ENCODE measurements at regions not wholly inside any gene's neighbourhood (a gene's known extent, or its start where the extent isn't known, plus 50 kb on each side); places are given as distances from the start of the nearest gene placed in this dataset.

DNA sequence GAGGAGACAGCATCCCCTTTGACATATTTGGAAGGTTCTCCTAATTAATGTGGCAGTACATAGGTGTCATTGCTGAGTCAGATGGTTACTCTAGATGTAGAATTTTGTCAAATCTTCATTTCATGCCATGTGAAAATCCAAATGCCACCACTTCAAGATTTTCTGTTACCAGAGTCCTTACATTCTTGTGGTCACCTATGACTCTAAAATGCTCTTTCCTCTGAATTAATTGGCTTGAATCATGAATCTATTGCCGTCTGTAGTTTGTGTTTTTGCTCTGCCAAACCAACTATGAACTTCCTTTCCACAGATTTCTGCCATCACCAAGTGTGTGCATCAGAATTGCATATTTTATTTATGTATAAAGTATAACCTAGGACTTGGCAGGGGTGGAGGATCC, 269.4 kb upstream of the ZPLD1 start:
- no peaks in the 10 kb centered on the region for H3K9me3 ChIP-seq (ENCODE audit: low read depth)
- no peaks in the 10 kb centered on the region for H3K4me1 ChIP-seq (ENCODE audit: low read depth)
- DNase-seq (ENCODE audit: low read depth in 1 of 2, low spot score in 1 of 2), result peak in 1 of 2 donors; percentile 55
- no peak overlapping the region for H3K27ac ChIP-seq
- H3K36me3 ChIP-seq, result no peaks in the 10 kb centered on the region
- H3K27me3 ChIP-seq, result no peaks in the 10 kb centered on the region
- TF ChIP-seq, protein P1, sequence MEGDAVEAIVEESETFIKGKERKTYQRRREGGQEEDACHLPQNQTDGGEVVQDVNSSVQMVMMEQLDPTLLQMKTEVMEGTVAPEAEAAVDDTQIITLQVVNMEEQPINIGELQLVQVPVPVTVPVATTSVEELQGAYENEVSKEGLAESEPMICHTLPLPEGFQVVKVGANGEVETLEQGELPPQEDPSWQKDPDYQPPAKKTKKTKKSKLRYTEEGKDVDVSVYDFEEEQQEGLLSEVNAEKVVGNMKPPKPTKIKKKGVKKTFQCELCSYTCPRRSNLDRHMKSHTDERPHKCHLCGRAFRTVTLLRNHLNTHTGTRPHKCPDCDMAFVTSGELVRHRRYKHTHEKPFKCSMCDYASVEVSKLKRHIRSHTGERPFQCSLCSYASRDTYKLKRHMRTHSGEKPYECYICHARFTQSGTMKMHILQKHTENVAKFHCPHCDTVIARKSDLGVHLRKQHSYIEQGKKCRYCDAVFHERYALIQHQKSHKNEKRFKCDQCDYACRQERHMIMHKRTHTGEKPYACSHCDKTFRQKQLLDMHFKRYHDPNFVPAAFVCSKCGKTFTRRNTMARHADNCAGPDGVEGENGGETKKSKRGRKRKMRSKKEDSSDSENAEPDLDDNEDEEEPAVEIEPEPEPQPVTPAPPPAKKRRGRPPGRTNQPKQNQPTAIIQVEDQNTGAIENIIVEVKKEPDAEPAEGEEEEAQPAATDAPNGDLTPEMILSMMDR (IDR thresholded peaks at IDR 0.05; ENCODE audit: low read depth, low read length), result no peak
- no peak overlapping the region for H3K4me3 ChIP-seq

DNA sequence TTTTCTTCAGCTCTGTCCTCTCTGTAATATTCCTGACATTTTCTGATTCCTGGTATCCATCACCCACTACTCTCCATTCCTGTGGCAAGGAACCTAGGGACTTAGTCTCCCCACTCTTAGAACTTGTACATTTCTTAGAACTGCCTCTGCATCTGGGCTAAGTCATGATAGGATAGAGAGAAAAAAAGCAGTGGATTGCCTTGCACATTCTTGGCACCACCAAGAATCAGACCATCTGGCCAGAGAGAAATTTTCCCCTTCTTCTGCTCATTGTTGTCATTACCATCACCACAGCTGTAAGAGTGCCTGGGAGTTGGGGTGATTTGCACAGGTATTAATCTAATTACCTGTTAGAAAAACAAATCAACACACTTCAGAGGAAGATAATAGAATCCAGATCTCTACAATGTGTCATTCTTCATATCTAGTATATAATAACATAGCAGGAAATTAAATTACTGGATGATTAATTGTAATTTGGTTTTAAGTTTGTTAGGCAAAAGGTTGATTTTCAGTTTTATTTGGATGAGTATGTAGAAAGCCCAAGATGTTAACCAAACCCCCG, 264.8 kb upstream of the ZPLD1 start:
- no peak for DNase-seq (ENCODE audit: low read depth in 1 of 2, low spot score in 1 of 2)
- no peak overlapping the region for H3K4me3 ChIP-seq
- H3K27me3 ChIP-seq, result no peaks in the 10 kb centered on the region
- no peaks in the 10 kb centered on the region for H3K36me3 ChIP-seq
- no peaks in the 10 kb centered on the region for H3K9me3 ChIP-seq (ENCODE audit: low read depth)
- TF ChIP-seq, protein P1 (IDR thresholded peaks at IDR 0.05; ENCODE audit: low read depth, low read length), result no peak
- no peaks in the 10 kb centered on the region for H3K4me1 ChIP-seq (ENCODE audit: low read depth)
- H3K27ac ChIP-seq, result no peak overlapping the region

DNA sequence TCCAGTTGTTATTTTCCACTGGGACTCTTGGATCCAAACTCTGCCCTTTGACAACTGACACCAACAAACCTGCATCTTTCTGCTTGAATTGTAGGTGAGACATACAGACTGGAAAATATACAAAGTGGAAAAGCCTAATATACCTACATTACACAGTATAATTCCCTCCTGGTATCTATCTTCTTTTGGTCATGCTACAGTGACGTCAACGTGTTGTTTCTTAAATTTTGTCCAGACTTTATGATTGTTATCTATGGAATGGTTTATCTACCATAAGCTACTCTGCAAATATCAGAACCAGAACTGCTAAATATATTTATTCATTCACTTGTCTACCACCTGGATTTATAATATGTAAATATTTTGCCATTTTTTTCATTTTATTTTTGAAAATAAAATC, 264.3 kb upstream of the ZPLD1 start:
- Histone ChIP-seq H3K4me1 (ENCODE audit: low read depth) (no peaks in the 10 kb centered on the region), H3K36me3 (no peaks in the 10 kb centered on the region), H3K9me3 (ENCODE audit: low read depth) (no peaks in the 10 kb centered on the region), H3K27me3 (no peaks in the 10 kb centered on the region), H3K27ac (no peak overlapping the region), H3K4me3 (no peak overlapping the region)
- TF ChIP-seq, protein P1 (IDR thresholded peaks at IDR 0.05; ENCODE audit: low read depth, low read length), result no peak
- no peak for DNase-seq (ENCODE audit: low read depth in 1 of 2, low spot score in 1 of 2)

DNA sequence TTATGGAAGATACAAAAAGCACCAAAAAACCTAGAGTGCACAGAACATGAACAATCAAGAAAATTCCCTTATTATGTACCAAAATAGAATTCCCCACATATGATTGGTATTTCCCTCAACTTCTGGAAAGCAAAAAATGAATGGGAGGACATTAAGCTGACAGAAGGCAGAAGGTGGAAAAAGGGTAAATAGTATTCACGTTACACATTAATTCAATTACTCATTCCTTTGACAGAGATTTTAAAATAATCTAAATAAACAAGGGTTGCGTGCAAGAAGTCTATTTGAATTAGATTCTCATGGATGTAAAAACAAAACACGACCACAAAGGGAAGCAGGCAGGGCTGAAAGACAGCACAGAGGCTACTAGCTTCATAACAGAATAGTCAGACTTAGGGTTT, 260.5 kb upstream of the ZPLD1 start:
- TF ChIP-seq, protein P1 (IDR thresholded peaks at IDR 0.05; ENCODE audit: low read depth, low read length), result no peak
- no peak for DNase-seq (ENCODE audit: low read depth in 1 of 2, low spot score in 1 of 2)
- Histone ChIP-seq H3K27me3 (no peaks in the 10 kb centered on the region), H3K9me3 (ENCODE audit: low read depth) (no peaks in the 10 kb centered on the region), H3K27ac (no peak overlapping the region), H3K36me3 (no peaks in the 10 kb centered on the region), H3K4me3 (no peak overlapping the region), H3K4me1 (ENCODE audit: low read depth) (no peaks in the 10 kb centered on the region)

DNA sequence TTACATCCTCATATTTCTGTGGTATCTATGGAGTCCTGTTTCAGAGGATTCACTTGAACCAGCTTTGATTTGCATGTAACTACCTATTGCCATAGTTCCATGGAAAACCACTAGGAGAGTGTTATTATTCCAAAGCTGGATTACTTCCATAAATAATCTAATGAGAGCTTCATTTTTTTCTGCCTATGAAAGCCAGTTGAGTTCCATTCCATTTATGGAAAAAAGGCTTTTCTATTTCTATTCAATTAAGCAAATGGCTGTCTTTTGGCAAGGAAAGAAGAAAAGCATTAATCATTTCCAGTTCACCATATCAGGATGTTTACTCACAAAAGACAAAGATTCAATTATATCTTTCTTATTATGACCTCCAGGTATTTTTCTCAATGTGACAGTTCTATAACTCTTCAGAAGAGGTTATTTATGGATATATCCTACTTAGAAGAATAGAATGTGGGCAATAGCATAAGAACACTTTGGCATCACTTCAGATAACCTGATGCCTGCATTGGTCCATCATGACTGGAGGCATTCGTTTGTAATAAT, 259.9 kb upstream of the ZPLD1 start:
- Histone ChIP-seq H3K36me3 (no peaks in the 10 kb centered on the region), H3K4me3 (no peak overlapping the region), H3K4me1 (ENCODE audit: low read depth) (no peaks in the 10 kb centered on the region), H3K9me3 (ENCODE audit: low read depth) (no peaks in the 10 kb centered on the region), H3K27me3 (no peaks in the 10 kb centered on the region), H3K27ac (no peak overlapping the region)
- TF ChIP-seq, protein P1 (IDR thresholded peaks at IDR 0.05; ENCODE audit: low read depth, low read length), result no peak
- no peak for DNase-seq (ENCODE audit: low read depth in 1 of 2, low spot score in 1 of 2)

Measured in cardiac muscle cell (in vitro differentiated cells and primary cell).